Prostate gland (tissue), 2 donors: ENCODE measurements at regions not wholly inside any gene's neighbourhood (a gene's known extent, or its start where the extent isn't known, plus 50 kb on each side); places are given as distances from the start of the nearest gene placed in this dataset.

ENCODE experiments used
- CTCF ChIP-seq, 4 experiments: fragments of 200-600 bp in 2 of 4; fragments of 450-650 bp in 2 of 4; sonication (generic) in 2 of 4; IDR thresholded peaks; 1 replicate in 3 of 4; 2 replicates in 1 of 4; pipeline ENCODE4 v1.5.1; 2016 to 2019; ENCODE audit warnings: antibody characterized with exemption in 4 of 4, mild to moderate bottlenecking in 2 of 4, moderate library complexity in 2 of 4
- POLR2A ChIP-seq: fragments of 450-650 bp; IDR thresholded peaks from one replicate; pipeline ENCODE4 v1.6.1; 2016; ENCODE audit warnings: antibody characterized with exemption, mild to moderate bottlenecking
- POLR2AphosphoS5 ChIP-seq: sonication (generic); formaldehyde crosslinking; IDR thresholded peaks from one replicate; pipeline ENCODE4 v1.6.1; 2017; ENCODE audit warnings: antibody characterized with exemption

GRCh38 chr16:13629704-13630103, 290.2 kb upstream of the ERCC4 start:
- TF ChIP-seq POLR2A = no peak
- no peak for TF ChIP-seq CTCF (IDR thresholded peaks at IDR 0.05)
- no peak for TF ChIP-seq POLR2AphosphoS5
